ENCODE measurements at regions not wholly inside any gene's neighbourhood (a gene's known extent, or its start where the extent isn't known, plus 50 kb on each side); places are given as distances from the start of the nearest gene placed in this dataset.

- Histone ChIP-seq H3K79me2 (ENCODE audit: low read depth) (no peaks in the 10 kb centered on the region), H3K4me3 (no peak overlapping the region), H3F3A (ENCODE audit: insufficient read depth, low read depth) (no peaks in the 10 kb centered on the region), H3K36me3 (ENCODE audit: low read depth) (no peaks in the 10 kb centered on the region), H2AFZ (no peak overlapping the region), H3K27me3 (ENCODE audit: insufficient read depth, low read depth) (no peaks in the 10 kb centered on the region), H3K9me2 (ENCODE audit: insufficient read depth) (no peaks in the 10 kb centered on the region), H3K4me2 (no peak overlapping the region), H3K4me1 (replicated peaks; ENCODE audit: insufficient read depth) (no peaks in the 10 kb centered on the region), H3K27ac (no peak overlapping the region), H4K20me1 (ENCODE audit: insufficient read depth) (no peaks in the 10 kb centered on the region), H3K9me3 (ENCODE audit: insufficient read depth, low read depth) (no peaks in the 10 kb centered on the region)
- DNase-seq, result no peak
- intact Hi-C loops (cut with micrococcal nuclease; ENCODE audit: unreplicated experiment), result no loop called here
- ChIA-PET POLR2A (ENCODE audit: unreplicated experiment) (no interaction called here), CTCF (interaction anchor here (0.6 kb wide), 1 partner anchor 62 kb away, joined by 3 read pairs; no protein-coding TSS in a partner anchor)
- BruUV-seq (replicated peaks), result no TSS peak
- TF ChIP-seq EZH2 (IDR thresholded peaks at IDR 0.05; ENCODE audit: low read depth) (no peak), CTCF (conservative IDR thresholded peaks at IDR 0.05) (no peak)
Measured at GRCh38 chr9:81292056-81292805, 397.1 kb downstream of the TLE1 start.

GRCh38 chr9:81289622-81290021 is 399.7 kb downstream of the TLE1 start:
- H3K4me1 ChIP-seq (replicated peaks; ENCODE audit: insufficient read depth), result no peaks in the 10 kb centered on the region
- TF ChIP-seq CTCF (conservative IDR thresholded peaks at IDR 0.05), result no peak
- TF ChIP-seq EZH2 (IDR thresholded peaks at IDR 0.05; ENCODE audit: low read depth), result no peak
- POLR2A ChIA-PET (ENCODE audit: unreplicated experiment), result no interaction called here
- no peaks in the 10 kb centered on the region for H3F3A ChIP-seq (ENCODE audit: insufficient read depth, low read depth)
- peaks cover 5% of the 10 kb centered on the region; the same call in 1 of the 2 replicates for H3K9me3 ChIP-seq (ENCODE audit: insufficient read depth, low read depth)
- no peaks in the 10 kb centered on the region for H3K9me2 ChIP-seq (ENCODE audit: insufficient read depth)
- H2AFZ ChIP-seq, result no peak overlapping the region
- CTCF ChIA-PET, result no interaction called here
- H3K79me2 ChIP-seq (ENCODE audit: low read depth), result no peaks in the 10 kb centered on the region
- DNase-seq, result no peak
- no peak overlapping the region for H3K4me2 ChIP-seq
- no peak overlapping the region for H3K4me3 ChIP-seq
- H3K27ac ChIP-seq, result no peak overlapping the region
- intact Hi-C loops (cut with micrococcal nuclease; ENCODE audit: unreplicated experiment), result no loop called here
- no peaks in the 10 kb centered on the region for H4K20me1 ChIP-seq (ENCODE audit: insufficient read depth)
- BruUV-seq (replicated peaks), result no TSS peak
- no peaks in the 10 kb centered on the region for H3K27me3 ChIP-seq (ENCODE audit: insufficient read depth, low read depth)
- no peaks in the 10 kb centered on the region for H3K36me3 ChIP-seq (ENCODE audit: low read depth)

- Histone ChIP-seq H4K20me1 (ENCODE audit: insufficient read depth) (no peaks in the 10 kb centered on the region), H3F3A (ENCODE audit: insufficient read depth, low read depth) (no peaks in the 10 kb centered on the region), H3K36me3 (ENCODE audit: low read depth) (no peaks in the 10 kb centered on the region), H3K27me3 (ENCODE audit: insufficient read depth, low read depth) (no peaks in the 10 kb centered on the region), H2AFZ (no peak overlapping the region), H3K4me2 (no peak overlapping the region), H3K27ac (no peak overlapping the region), H3K9me2 (ENCODE audit: insufficient read depth) (no peaks in the 10 kb centered on the region), H3K4me3 (no peak overlapping the region), H3K79me2 (ENCODE audit: low read depth) (no peaks in the 10 kb centered on the region), H3K4me1 (replicated peaks; ENCODE audit: insufficient read depth) (peaks cover 8% of the 10 kb centered on the region), H3K9me3 (ENCODE audit: insufficient read depth, low read depth) (peaks cover 13% of the 10 kb centered on the region)
- BruUV-seq (replicated peaks), result no TSS peak
- intact Hi-C loops (cut with micrococcal nuclease; ENCODE audit: unreplicated experiment), result no loop called here
- TF ChIP-seq CTCF (conservative IDR thresholded peaks at IDR 0.05), result no peak
- TF ChIP-seq EZH2 (IDR thresholded peaks at IDR 0.05; ENCODE audit: low read depth), result no peak
- POLR2A ChIA-PET (ENCODE audit: unreplicated experiment), result interaction anchor here (0.6 kb wide), 1 partner anchor 40 kb away, joined by 4 read pairs; no protein-coding TSS in a partner anchor
- CTCF ChIA-PET, result no interaction called here
- DNase-seq, result no peak
Measured at GRCh38 chr9:81268048-81268447, 421.3 kb downstream of the TLE1 start.
